ENCODE measurements at regions not wholly inside any gene's neighbourhood (a gene's known extent, or its start where the extent isn't known, plus 50 kb on each side); places are given as distances from the start of the nearest gene placed in this dataset.

- TF ChIP-seq CTCF (IDR thresholded peaks at IDR 0.05; ENCODE audit: unreplicated experiment in 3 of 3) = no peak
- Mint-ChIP-seq H3K27me3 (ENCODE audit: low read depth) (no peaks in the 10 kb centered on the region), H3K9me3 (no peaks in the 10 kb centered on the region), H3K4me1 (peaks cover 15% of the 10 kb centered on the region), H3K36me3 (ENCODE audit: low read depth) (no peaks in the 10 kb centered on the region), H3K27ac (peak overlapping the region; percentile 47 to 83 (median 77)), H3K4me3 (no peak overlapping the region)
Measured at GRCh38 chr13:37416291-37417059, 182.1 kb downstream of the POSTN start.

GRCh38 chr13:37413161-37413560 lies 185.4 kb downstream of the POSTN start:
- H3K4me3 Mint-ChIP-seq = no peak overlapping the region
- H3K9me3 Mint-ChIP-seq = no peaks in the 10 kb centered on the region
- no peaks in the 10 kb centered on the region for H3K36me3 Mint-ChIP-seq (ENCODE audit: low read depth)
- H3K4me1 Mint-ChIP-seq = peaks cover 21% of the 10 kb centered on the region
- no peaks in the 10 kb centered on the region for H3K27me3 Mint-ChIP-seq (ENCODE audit: low read depth)
- no peak for TF ChIP-seq CTCF (IDR thresholded peaks at IDR 0.05; ENCODE audit: unreplicated experiment in 3 of 3)
- peak overlapping the region in 2 of 3 experiments; percentile 6 to 31 for H3K27ac Mint-ChIP-seq

GRCh38 chr13:37412241-37412921 lies 186.2 kb downstream of the POSTN start:
- Mint-ChIP-seq H3K4me1 (peaks cover 20% of the 10 kb centered on the region), H3K4me3 (no peak overlapping the region), H3K36me3 (ENCODE audit: low read depth) (no peaks in the 10 kb centered on the region), H3K27ac (peak overlapping the region; percentile 11 to 48 (median 31)), H3K27me3 (ENCODE audit: low read depth) (no peaks in the 10 kb centered on the region), H3K9me3 (no peaks in the 10 kb centered on the region)
- TF ChIP-seq CTCF (IDR thresholded peaks at IDR 0.05; ENCODE audit: unreplicated experiment in 3 of 3) = no peak

GRCh38 chr13:37410316-37410715 lies 188.3 kb downstream of the POSTN start:
- TF ChIP-seq CTCF (IDR thresholded peaks at IDR 0.05; ENCODE audit: unreplicated experiment in 3 of 3) = no peak
- Mint-ChIP-seq H3K4me3 (no peak overlapping the region), H3K27ac (peak overlapping the region in 2 of 3 experiments; percentile 50 to 64), H3K4me1 (peaks cover 10% of the 10 kb centered on the region), H3K27me3 (ENCODE audit: low read depth) (no peaks in the 10 kb centered on the region), H3K9me3 (peaks cover 2% of the 10 kb centered on the region), H3K36me3 (ENCODE audit: low read depth) (no peaks in the 10 kb centered on the region)

GRCh38 chr13:37409756-37410155 lies 188.8 kb downstream of the POSTN start:
- peak overlapping the region in 2 of 3 experiments; percentile 50 to 64 for H3K27ac Mint-ChIP-seq
- H3K36me3 Mint-ChIP-seq (ENCODE audit: low read depth) = no peaks in the 10 kb centered on the region
- H3K4me1 Mint-ChIP-seq = peaks cover 10% of the 10 kb centered on the region
- TF ChIP-seq CTCF (IDR thresholded peaks at IDR 0.05; ENCODE audit: unreplicated experiment in 3 of 3) = no peak
- H3K9me3 Mint-ChIP-seq = peaks cover 2% of the 10 kb centered on the region
- no peaks in the 10 kb centered on the region for H3K27me3 Mint-ChIP-seq (ENCODE audit: low read depth)
- H3K4me3 Mint-ChIP-seq = no peak overlapping the region
